Loucy (cell line): ENCODE measurements at regions not wholly inside any gene's neighbourhood (a gene's known extent, or its start where the extent isn't known, plus 50 kb on each side); places are given as distances from the start of the nearest gene placed in this dataset.

Experiments
- H2AFZ ChIP-seq: fragments of 200-600 bp; sonication (generic); 2 replicates; pipeline ENCODE4 v1.6.0; 2016; ENCODE audit warnings: antibody characterized with exemption, mild to moderate bottlenecking, low read length, moderate library complexity
- H3F3A ChIP-seq: fragments of 200-600 bp; 2 replicates; pipeline ENCODE4 v1.6.0; 2016; ENCODE audit warnings: antibody characterized with exemption, low read depth, mild to moderate bottlenecking
- H3K27me3 ChIP-seq: fragments of 200-600 bp; sonication (generic); 2 replicates; pipeline ENCODE4 v1.6.1; 2014; ENCODE audit warnings: low read length, mild to moderate bottlenecking; ENCODE audit not compliant: insufficient read depth, poor library complexity, severe bottlenecking
- H3K36me3 ChIP-seq: fragments of 200-600 bp; sonication (generic); 2 replicates; pipeline ENCODE4 v1.6.1; 2016; ENCODE audit warnings: low read length; ENCODE audit not compliant: insufficient read depth
- H3K4me1 ChIP-seq: fragments of 200-600 bp; sonication (generic); 2 replicates; pipeline ENCODE4 v1.5.1; 2014; ENCODE audit warnings: low read length, mild to moderate bottlenecking; ENCODE audit not compliant: insufficient read depth, poor library complexity, severe bottlenecking
- H3K4me2 ChIP-seq: fragments of 200-600 bp; sonication (generic); 2 replicates; pipeline ENCODE4 v1.6.0; 2014; ENCODE audit warnings: antibody characterized with exemption, low read length, low read depth, mild to moderate bottlenecking; ENCODE audit not compliant: poor library complexity, severe bottlenecking
- H3K4me3 ChIP-seq: fragments of 200-600 bp; sonication (generic); 2 replicates; pipeline ENCODE4 v1.5.1; 2014; ENCODE audit warnings: low read length, mild to moderate bottlenecking, mixed read lengths; ENCODE audit not compliant: poor library complexity, severe bottlenecking
- H3K79me2 ChIP-seq: fragments of 200-600 bp; sonication (generic); 2 replicates; pipeline ENCODE4 v1.6.1; 2014; ENCODE audit warnings: low read length; ENCODE audit not compliant: insufficient read depth
- H3K9ac ChIP-seq: fragments of 200-600 bp; sonication (generic); 2 replicates; pipeline ENCODE4 v1.6.0; 2014; ENCODE audit warnings: mild to moderate bottlenecking, low read depth, low read length, moderate library complexity; ENCODE audit not compliant: poor library complexity, severe bottlenecking
- H3K9me2 ChIP-seq: fragments of 200-600 bp; sonication (generic); replicated peaks from 2 replicates; pipeline ENCODE4 v1.6.1; 2016; ENCODE audit warnings: low read depth, low read length, mixed read lengths
- H3K9me3 ChIP-seq: fragments of 200-600 bp; sonication (generic); 2 replicates; pipeline ENCODE4 v1.6.1; 2014; ENCODE audit warnings: mild to moderate bottlenecking, antibody characterized with exemption, low read length, low read depth; ENCODE audit not compliant: insufficient read depth
- H4K20me1 ChIP-seq: fragments of 200-600 bp; sonication (generic); 2 replicates; pipeline ENCODE4 v1.6.0; 2014; ENCODE audit warnings: antibody characterized with exemption, low read length, mild to moderate bottlenecking; ENCODE audit not compliant: insufficient read depth, poor library complexity, severe bottlenecking
- CTCF ChIP-seq: fragments of 200-600 bp; sonication (generic); conservative IDR thresholded peaks from 2 replicates; pipeline ENCODE4 v1.5.1; 2014; ENCODE audit warnings: mild to moderate bottlenecking, antibody characterized with exemption, low read length
- EZH2phosphoT487 ChIP-seq: fragments of 200-600 bp; IDR thresholded peaks from 2 replicates; pipeline ENCODE4 v1.6.1; 2018; ENCODE audit warnings: antibody characterized with exemption, mild to moderate bottlenecking, moderate library complexity, borderline replicate concordance

DNA sequence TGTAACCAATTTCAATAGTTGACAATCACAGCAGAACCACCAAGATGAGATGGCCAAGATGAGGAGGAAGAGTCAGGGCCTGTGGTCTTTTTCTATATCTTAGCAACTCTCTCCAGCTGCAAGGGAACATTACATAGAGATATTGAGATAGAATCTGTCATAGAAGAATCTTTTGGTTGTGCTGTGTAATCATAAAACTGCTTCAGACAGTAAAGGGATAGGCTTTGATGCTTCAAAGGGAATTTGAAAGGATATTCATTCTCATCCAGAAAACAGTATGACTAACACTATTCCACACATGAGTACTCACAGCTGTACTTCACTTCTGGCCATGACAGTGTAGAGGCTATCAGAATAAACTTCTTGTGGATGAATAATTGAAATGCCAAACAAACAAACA, 145.9 kb downstream of the YIPF5 start:
- no peaks in the 10 kb centered on the region for H3F3A ChIP-seq
- no peaks in the 10 kb centered on the region for H3K36me3 ChIP-seq
- no peaks in the 10 kb centered on the region; the same call in 1 of the 2 replicates for H3K9me3 ChIP-seq
- H4K20me1 ChIP-seq: no peaks in the 10 kb centered on the region
- no peak overlapping the region for H3K9ac ChIP-seq
- no peaks in the 10 kb centered on the region for H3K4me1 ChIP-seq
- no peak overlapping the region for H2AFZ ChIP-seq
- TF ChIP-seq EZH2phosphoT487 (no peak), CTCF (no peak)
- H3K9me2 ChIP-seq: no peaks in the 10 kb centered on the region
- no peak overlapping the region for H3K4me3 ChIP-seq
- H3K79me2 ChIP-seq: no peaks in the 10 kb centered on the region
- H3K27me3 ChIP-seq: no peaks in the 10 kb centered on the region
- H3K4me2 ChIP-seq: no peak overlapping the region

GRCh38 chr5:144026286-144026685, 144.2 kb downstream of the YIPF5 start:
- Histone ChIP-seq H3K9me3 (no peaks in the 10 kb centered on the region), H3K4me1 (no peaks in the 10 kb centered on the region), H3K79me2 (no peaks in the 10 kb centered on the region), H2AFZ (no peak overlapping the region), H4K20me1 (no peaks in the 10 kb centered on the region), H3K4me3 (no peak overlapping the region), H3K9ac (no peak overlapping the region), H3K4me2 (no peak overlapping the region), H3F3A (no peaks in the 10 kb centered on the region), H3K27me3 (no peaks in the 10 kb centered on the region), H3K36me3 (no peaks in the 10 kb centered on the region), H3K9me2 (no peaks in the 10 kb centered on the region)
- TF ChIP-seq EZH2phosphoT487 (no peak), CTCF (no peak)

DNA sequence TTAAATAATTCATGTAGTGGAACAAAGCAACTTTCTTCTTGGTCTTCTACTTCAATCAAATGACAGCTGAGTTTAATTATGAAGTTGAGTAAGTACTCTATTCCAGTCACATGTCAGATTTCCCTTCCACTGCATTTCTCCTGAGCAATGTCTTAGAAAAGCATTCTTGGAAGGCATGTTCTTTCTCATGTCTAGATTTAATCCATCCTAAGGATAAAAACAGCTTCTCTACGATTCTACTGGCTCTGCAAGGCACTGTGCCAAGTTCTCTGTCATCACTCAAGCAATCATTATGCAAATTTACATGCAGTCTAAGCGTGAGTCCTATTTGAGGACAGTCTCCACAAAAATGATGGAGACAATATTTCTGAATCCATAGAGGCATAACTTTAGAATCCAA, 142.4 kb downstream of the YIPF5 start:
- Histone ChIP-seq H4K20me1 (no peaks in the 10 kb centered on the region), H2AFZ (no peak overlapping the region), H3K36me3 (no peaks in the 10 kb centered on the region), H3K27me3 (no peaks in the 10 kb centered on the region), H3K79me2 (no peaks in the 10 kb centered on the region), H3F3A (no peaks in the 10 kb centered on the region), H3K9me2 (no peaks in the 10 kb centered on the region), H3K9me3 (no peaks in the 10 kb centered on the region), H3K4me3 (no peak overlapping the region), H3K9ac (no peak overlapping the region), H3K4me1 (no peaks in the 10 kb centered on the region), H3K4me2 (no peak overlapping the region)
- TF ChIP-seq EZH2phosphoT487 (no peak), CTCF (no peak)
